Erythroblast (primary cell): ENCODE measurements at regions not wholly inside any gene's neighbourhood (a gene's known extent, or its start where the extent isn't known, plus 50 kb on each side); places are given as distances from the start of the nearest gene placed in this dataset.

ENCODE experiments used
- GATA1 ChIP-seq: IDR thresholded peaks from 2 replicates; pipeline ENCODE4 v1.6.1; 2011; ENCODE audit warnings: low read depth, mild to moderate bottlenecking, control low read depth, low read length, moderate library complexity
- POLR2A ChIP-seq: IDR thresholded peaks from 2 replicates; pipeline ENCODE4 v1.6.1; 2011; ENCODE audit warnings: mild to moderate bottlenecking, low read length

DNA sequence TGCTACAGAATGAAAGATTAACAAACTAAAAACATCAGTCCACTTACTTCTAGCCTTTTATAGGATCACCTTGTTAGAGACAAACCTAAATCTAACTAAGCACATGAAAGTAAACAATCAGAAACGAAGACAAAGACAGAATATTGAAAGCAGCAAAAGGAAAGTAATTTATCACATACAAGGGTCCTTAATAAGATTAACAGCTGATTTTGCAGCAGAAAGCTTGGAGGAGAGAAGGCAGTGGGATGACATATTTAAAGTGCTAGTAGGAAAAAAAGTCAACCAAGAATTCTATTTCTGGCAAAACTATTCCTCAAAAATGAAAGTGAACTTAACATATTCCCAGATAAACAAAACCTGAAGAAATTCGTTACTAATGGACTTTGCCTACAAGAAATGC lies 286.4 kb downstream of the RWDD3 start:
- no peak for TF ChIP-seq POLR2A
- TF ChIP-seq GATA1, result no peak
